ENCODE measurements at regions not wholly inside any gene's neighbourhood (a gene's known extent, or its start where the extent isn't known, plus 50 kb on each side); places are given as distances from the start of the nearest gene placed in this dataset.

- Mint-ChIP-seq H3K4me3 (no peak overlapping the region), H3K9me3 (no peaks in the 10 kb centered on the region), H3K4me1 (peaks cover 15% of the 10 kb centered on the region), H3K36me3 (ENCODE audit: low read depth) (no peaks in the 10 kb centered on the region), H3K27me3 (ENCODE audit: insufficient read depth) (peaks cover 3% of the 10 kb centered on the region), H3K27ac (no peak overlapping the region)
- H3K27me3 ChIP-seq (ENCODE audit: control insufficient read depth, insufficient read depth, low read length, poor library complexity, severe bottlenecking): no peaks in the 10 kb centered on the region
- H3K36me3 ChIP-seq (ENCODE audit: control insufficient read depth, insufficient read depth, low read length): no peaks in the 10 kb centered on the region
- peaks cover 8% of the 10 kb centered on the region for H3K4me1 ChIP-seq (ENCODE audit: control insufficient read depth, insufficient read depth, low read length)
- H3K9ac ChIP-seq (ENCODE audit: extremely low read depth, low read length, poor library complexity, severe bottlenecking): no peak overlapping the region
- DNase-seq: no peak
- no peaks in the 10 kb centered on the region for H3K9me3 ChIP-seq (ENCODE audit: control insufficient read depth, low read length)
- H3K4me3 ChIP-seq (ENCODE audit: low read length): no peak overlapping the region
- no peak overlapping the region for H3K27ac ChIP-seq (ENCODE audit: low read depth, low read length)
- 96 to 100% methylated on average over 3 to 5 of the region's 5 CpGs for WGBS, 2 experiments (ENCODE audit: insufficient coverage in 1 of 2, insufficient read length in 1 of 2)
- no peak for TF ChIP-seq CTCF (conservative IDR thresholded peaks at IDR 0.05)
Measured at GRCh38 chr6:139639507-139639906, 265.1 kb upstream of the CITED2 start.

- Mint-ChIP-seq H3K4me3 (no peak overlapping the region), H3K27me3 (ENCODE audit: insufficient read depth) (peaks cover 3% of the 10 kb centered on the region), H3K27ac (no peak overlapping the region), H3K36me3 (ENCODE audit: low read depth) (no peaks in the 10 kb centered on the region), H3K4me1 (peaks cover 10% of the 10 kb centered on the region), H3K9me3 (no peaks in the 10 kb centered on the region)
- no peaks in the 10 kb centered on the region for H3K9me3 ChIP-seq (ENCODE audit: control insufficient read depth, low read length)
- no peak overlapping the region for H3K9ac ChIP-seq (ENCODE audit: extremely low read depth, low read length, poor library complexity, severe bottlenecking)
- no peak for DNase-seq
- peak; percentile 12 for TF ChIP-seq CTCF (conservative IDR thresholded peaks at IDR 0.05)
- H3K27me3 ChIP-seq (ENCODE audit: control insufficient read depth, insufficient read depth, low read length, poor library complexity, severe bottlenecking): no peaks in the 10 kb centered on the region
- H3K4me1 ChIP-seq (ENCODE audit: control insufficient read depth, insufficient read depth, low read length): peaks cover 8% of the 10 kb centered on the region
- no peak overlapping the region for H3K27ac ChIP-seq (ENCODE audit: low read depth, low read length)
- WGBS, 2 experiments (ENCODE audit: insufficient coverage in 1 of 2, insufficient read length in 1 of 2): 85 to 94% methylated on average over 2 to 5 of the region's 5 CpGs
- H3K4me3 ChIP-seq (ENCODE audit: low read length): no peak overlapping the region
- no peaks in the 10 kb centered on the region for H3K36me3 ChIP-seq (ENCODE audit: control insufficient read depth, insufficient read depth, low read length)
Measured at GRCh38 chr6:139638179-139638941, 263.9 kb upstream of the CITED2 start.

- Histone ChIP-seq H3K27ac (ENCODE audit: low read depth, low read length) (no peak overlapping the region), H3K27me3 (ENCODE audit: control insufficient read depth, insufficient read depth, low read length, poor library complexity, severe bottlenecking) (no peaks in the 10 kb centered on the region), H3K9ac (ENCODE audit: extremely low read depth, low read length, poor library complexity, severe bottlenecking) (no peak overlapping the region), H3K4me3 (ENCODE audit: low read length) (no peak overlapping the region), H3K36me3 (ENCODE audit: control insufficient read depth, insufficient read depth, low read length) (no peaks in the 10 kb centered on the region), H3K9me3 (ENCODE audit: control insufficient read depth, low read length) (no peaks in the 10 kb centered on the region), H3K4me1 (ENCODE audit: control insufficient read depth, insufficient read depth, low read length) (peaks cover 8% of the 10 kb centered on the region)
- Mint-ChIP-seq H3K9me3 (no peaks in the 10 kb centered on the region), H3K4me1 (peaks cover 10% of the 10 kb centered on the region), H3K27me3 (ENCODE audit: insufficient read depth) (peaks cover 3% of the 10 kb centered on the region), H3K4me3 (no peak overlapping the region), H3K27ac (no peak overlapping the region), H3K36me3 (ENCODE audit: low read depth) (no peaks in the 10 kb centered on the region)
- TF ChIP-seq CTCF (conservative IDR thresholded peaks at IDR 0.05): no peak
- DNase-seq: no peak
Measured at GRCh38 chr6:139637766-139638165, 263.3 kb upstream of the CITED2 start.

Data from endodermal cell (in vitro differentiated cells).